ENCODE measurements at regions not wholly inside any gene's neighbourhood (a gene's known extent, or its start where the extent isn't known, plus 50 kb on each side); places are given as distances from the start of the nearest gene placed in this dataset.

- H3K27ac Mint-ChIP-seq: no peak overlapping the region
- peaks cover 28% of the 10 kb centered on the region for H3K9me3 Mint-ChIP-seq
- no peak overlapping the region for H3K9ac ChIP-seq
- no peaks in the 10 kb centered on the region for H3K9me3 ChIP-seq (ENCODE audit: low read depth)
- H2AFZ ChIP-seq (replicated peaks): no peak overlapping the region
- H3F3A ChIP-seq (ENCODE audit: low read depth): no peaks in the 10 kb centered on the region
- no peak for TF ChIP-seq EZH2 (IDR thresholded peaks at IDR 0.05)
- TF ChIP-seq CTCF (IDR thresholded peaks at IDR 0.05): no peak
- no peak for DNase-seq (ENCODE audit: low spot score)
- H4K20me1 ChIP-seq (ENCODE audit: low read depth): no peaks in the 10 kb centered on the region
- no peak overlapping the region for H3K4me3 Mint-ChIP-seq
- H3K27me3 Mint-ChIP-seq (ENCODE audit: insufficient read depth, low read depth): peaks cover 14% of the 10 kb centered on the region
- H3K36me3 ChIP-seq: no peaks in the 10 kb centered on the region
- H3K4me2 ChIP-seq: no peak overlapping the region
- H3K79me2 ChIP-seq (ENCODE audit: low read depth): no peaks in the 10 kb centered on the region
- H3K27ac ChIP-seq: no peak overlapping the region
- peaks cover 36% of the 10 kb centered on the region for H3K4me1 Mint-ChIP-seq
- no peak overlapping the region for H3K4me3 ChIP-seq
- peaks cover 13% of the 10 kb centered on the region for H3K4me1 ChIP-seq
- no peaks in the 10 kb centered on the region for H3K27me3 ChIP-seq
- peaks cover 2% of the 10 kb centered on the region for H3K36me3 Mint-ChIP-seq
Measured at GRCh38 chr15:70507772-70508371, 255.5 kb downstream of the UACA start.

DNA sequence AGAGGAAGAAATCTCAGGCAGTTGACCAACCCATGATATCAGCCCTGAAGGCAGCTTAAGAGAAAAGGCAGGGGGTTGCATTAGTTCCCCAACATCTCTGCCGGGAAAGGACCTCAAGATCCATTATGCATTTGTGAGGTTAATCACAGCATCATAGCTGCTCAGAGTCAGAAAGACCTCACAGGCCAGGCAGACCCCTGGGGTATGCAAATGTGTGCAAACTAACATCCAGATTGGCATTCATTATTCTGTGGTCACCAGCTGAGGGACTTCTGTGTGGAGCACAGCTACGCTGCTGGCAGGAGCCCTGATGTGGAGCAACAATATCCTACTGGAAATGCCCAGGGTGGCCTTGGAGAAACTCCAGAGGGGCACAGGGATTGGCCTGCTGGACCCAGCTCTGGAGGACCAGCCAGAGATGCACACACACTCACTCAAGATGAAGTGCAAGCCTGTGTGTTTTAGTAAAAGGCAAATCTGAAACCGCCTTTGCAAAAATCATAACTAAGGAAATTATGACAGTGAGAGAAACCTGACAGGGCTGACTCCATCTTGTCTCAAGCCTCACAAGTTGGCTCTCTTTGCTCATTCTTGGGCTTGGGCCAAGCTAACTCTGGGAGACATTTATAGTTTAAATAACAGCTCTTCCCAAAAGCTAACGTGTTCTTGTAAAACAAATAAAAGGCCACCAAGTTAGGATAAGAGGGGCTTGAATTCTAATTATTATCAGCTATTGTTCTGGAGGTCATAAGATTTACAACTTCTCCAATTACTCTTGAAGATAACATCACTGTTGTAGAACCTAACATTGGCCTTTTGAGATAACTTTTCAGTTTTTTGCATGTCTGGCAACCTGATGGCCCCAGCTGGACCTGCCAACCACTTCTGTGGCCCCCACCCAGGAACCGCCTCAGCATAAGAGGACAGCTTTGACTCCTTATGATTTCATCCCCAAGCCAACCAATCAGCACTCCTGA is 257.1 kb downstream of the UACA start:
- Mint-ChIP-seq H3K27ac (no peak overlapping the region), H3K9me3 (peaks cover 18% of the 10 kb centered on the region), H3K4me1 (peaks cover 38% of the 10 kb centered on the region), H3K27me3 (ENCODE audit: insufficient read depth, low read depth) (peaks cover 10% of the 10 kb centered on the region), H3K4me3 (no peak overlapping the region), H3K36me3 (peaks cover 2% of the 10 kb centered on the region)
- H3K27me3 ChIP-seq: no peaks in the 10 kb centered on the region
- no peak overlapping the region for H3K4me2 ChIP-seq
- H3K79me2 ChIP-seq (ENCODE audit: low read depth): no peaks in the 10 kb centered on the region
- H2AFZ ChIP-seq (replicated peaks): no peak overlapping the region
- no peak overlapping the region for H3K27ac ChIP-seq
- no peak overlapping the region for H3K4me3 ChIP-seq
- H3K36me3 ChIP-seq: no peaks in the 10 kb centered on the region
- H3K4me1 ChIP-seq: peaks cover 13% of the 10 kb centered on the region
- H3K9me3 ChIP-seq (ENCODE audit: low read depth): no peaks in the 10 kb centered on the region
- H3F3A ChIP-seq (ENCODE audit: low read depth): no peaks in the 10 kb centered on the region
- TF ChIP-seq EZH2 (IDR thresholded peaks at IDR 0.05) (no peak), EZH2phosphoT487 (IDR thresholded peaks at IDR 0.05) (no peak), CTCF (IDR thresholded peaks at IDR 0.05) (no peak)
- no peaks in the 10 kb centered on the region for H4K20me1 ChIP-seq (ENCODE audit: low read depth)
- DNase-seq (ENCODE audit: low spot score): no peak
- H3K9ac ChIP-seq: no peak overlapping the region

GRCh38 chr15:70505411-70505919 is 257.9 kb downstream of the UACA start:
- H3K4me1 ChIP-seq: peaks cover 13% of the 10 kb centered on the region
- Mint-ChIP-seq H3K9me3 (peaks cover 11% of the 10 kb centered on the region), H3K27me3 (ENCODE audit: insufficient read depth, low read depth) (peaks cover 14% of the 10 kb centered on the region), H3K27ac (peak overlapping the region; percentile 46), H3K4me3 (no peak overlapping the region), H3K4me1 (peaks cover 39% of the 10 kb centered on the region), H3K36me3 (peaks cover 2% of the 10 kb centered on the region)
- H3K4me2 ChIP-seq: no peak overlapping the region
- H3K27me3 ChIP-seq: no peaks in the 10 kb centered on the region
- H3F3A ChIP-seq (ENCODE audit: low read depth): no peaks in the 10 kb centered on the region
- no peak overlapping the region for H3K9ac ChIP-seq
- H3K36me3 ChIP-seq: no peaks in the 10 kb centered on the region
- no peak overlapping the region for H3K27ac ChIP-seq
- no peaks in the 10 kb centered on the region for H3K79me2 ChIP-seq (ENCODE audit: low read depth)
- no peak overlapping the region for H2AFZ ChIP-seq (replicated peaks)
- no peaks in the 10 kb centered on the region for H4K20me1 ChIP-seq (ENCODE audit: low read depth)
- H3K4me3 ChIP-seq: no peak overlapping the region
- no peak for DNase-seq (ENCODE audit: low spot score)
- no peaks in the 10 kb centered on the region for H3K9me3 ChIP-seq (ENCODE audit: low read depth)
- TF ChIP-seq EZH2phosphoT487 (IDR thresholded peaks at IDR 0.05): no peak
- no peak for TF ChIP-seq EZH2 (IDR thresholded peaks at IDR 0.05)
- no peak for TF ChIP-seq CTCF (IDR thresholded peaks at IDR 0.05)
